ENCODE measurements at regions not wholly inside any gene's neighbourhood (a gene's known extent, or its start where the extent isn't known, plus 50 kb on each side); places are given as distances from the start of the nearest gene placed in this dataset.

DNA sequence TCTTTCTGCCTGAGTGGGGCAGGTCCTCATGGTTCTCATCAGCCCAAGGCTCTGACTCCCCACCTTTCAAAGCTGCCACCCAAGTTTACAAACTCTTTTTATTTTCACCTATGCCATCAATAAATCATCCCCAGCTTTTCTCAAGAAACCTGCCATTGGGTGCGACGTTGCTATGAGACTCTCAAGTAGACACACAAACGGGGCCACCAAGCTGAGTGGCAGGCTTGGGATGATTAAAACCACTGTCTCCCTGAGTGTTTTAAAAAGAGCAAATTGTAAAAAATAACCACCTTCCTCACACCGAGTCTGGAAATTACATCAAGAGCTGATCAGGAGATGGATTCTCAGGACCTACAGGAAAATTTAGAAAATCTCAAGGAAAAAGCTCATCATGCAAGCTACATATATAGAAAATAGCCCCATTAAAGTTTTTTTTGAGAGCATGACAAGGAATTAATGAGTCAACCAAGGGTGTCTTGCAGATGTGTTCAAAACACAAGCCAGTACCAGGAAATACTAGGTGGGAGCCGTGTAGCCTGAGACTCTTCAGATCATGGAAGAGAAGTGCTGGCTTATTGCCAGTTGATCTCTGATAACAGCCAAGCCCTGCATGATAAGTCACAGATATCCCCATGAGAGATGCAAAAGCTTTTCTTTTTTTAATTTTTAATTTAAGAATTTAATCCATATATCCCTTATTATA lies 158.4 kb upstream of the BACE2 start:
- Histone ChIP-seq H3K27ac (ENCODE audit: low read depth in 1 of 2, low read length in 1 of 2) (no peak overlapping the region), H3K9me3 (ENCODE audit: control insufficient read depth in 4 of 4, insufficient read depth in 3 of 4, low read length in 3 of 4) (peaks cover 0 to 4% (median under 1%) of the 10 kb centered on the region in 4 donors), H3K36me3 (ENCODE audit: control insufficient read depth in 4 of 4, insufficient read depth in 4 of 4, low read length in 4 of 4) (no peaks in the 10 kb centered on the region), H3K4me1 (ENCODE audit: control insufficient read depth in 5 of 5, insufficient read depth in 5 of 5, low read length in 5 of 5) (no peaks in the 10 kb centered on the region), H3K27me3 (ENCODE audit: control insufficient read depth in 3 of 3, insufficient read depth in 3 of 3, low read length in 2 of 3) (no peaks in the 10 kb centered on the region), H3K9ac (ENCODE audit: insufficient read depth in 1 of 2, low read length in 2 of 2) (no peak overlapping the region), H3K4me3 (no peak overlapping the region)
- peak in 1 of 3 donors; percentile 27 for DNase-seq
- ATAC-seq (ENCODE audit: insufficient read depth, low FRiP score), result no peak
- 67 to 81% methylated on average over 5 of the region's 5 CpGs for WGBS, 2 donors
- TF ChIP-seq, protein P1, sequence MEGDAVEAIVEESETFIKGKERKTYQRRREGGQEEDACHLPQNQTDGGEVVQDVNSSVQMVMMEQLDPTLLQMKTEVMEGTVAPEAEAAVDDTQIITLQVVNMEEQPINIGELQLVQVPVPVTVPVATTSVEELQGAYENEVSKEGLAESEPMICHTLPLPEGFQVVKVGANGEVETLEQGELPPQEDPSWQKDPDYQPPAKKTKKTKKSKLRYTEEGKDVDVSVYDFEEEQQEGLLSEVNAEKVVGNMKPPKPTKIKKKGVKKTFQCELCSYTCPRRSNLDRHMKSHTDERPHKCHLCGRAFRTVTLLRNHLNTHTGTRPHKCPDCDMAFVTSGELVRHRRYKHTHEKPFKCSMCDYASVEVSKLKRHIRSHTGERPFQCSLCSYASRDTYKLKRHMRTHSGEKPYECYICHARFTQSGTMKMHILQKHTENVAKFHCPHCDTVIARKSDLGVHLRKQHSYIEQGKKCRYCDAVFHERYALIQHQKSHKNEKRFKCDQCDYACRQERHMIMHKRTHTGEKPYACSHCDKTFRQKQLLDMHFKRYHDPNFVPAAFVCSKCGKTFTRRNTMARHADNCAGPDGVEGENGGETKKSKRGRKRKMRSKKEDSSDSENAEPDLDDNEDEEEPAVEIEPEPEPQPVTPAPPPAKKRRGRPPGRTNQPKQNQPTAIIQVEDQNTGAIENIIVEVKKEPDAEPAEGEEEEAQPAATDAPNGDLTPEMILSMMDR (IDR thresholded peaks at IDR 0.05; ENCODE audit: control extremely low read depth, extremely low read depth), result no peak

GRCh38 chr21:41010101-41010435 lies 157.9 kb upstream of the BACE2 start:
- Histone ChIP-seq H3K27ac (ENCODE audit: low read depth in 1 of 2, low read length in 1 of 2) (no peak overlapping the region), H3K4me1 (ENCODE audit: control insufficient read depth in 5 of 5, insufficient read depth in 5 of 5, low read length in 5 of 5) (no peaks in the 10 kb centered on the region), H3K27me3 (ENCODE audit: control insufficient read depth in 3 of 3, insufficient read depth in 3 of 3, low read length in 2 of 3) (no peaks in the 10 kb centered on the region), H3K9me3 (ENCODE audit: control insufficient read depth in 4 of 4, insufficient read depth in 3 of 4, low read length in 3 of 4) (peaks cover 0 to 2% (median under 1%) of the 10 kb centered on the region in 4 donors), H3K36me3 (ENCODE audit: control insufficient read depth in 4 of 4, insufficient read depth in 4 of 4, low read length in 4 of 4) (no peaks in the 10 kb centered on the region), H3K9ac (ENCODE audit: insufficient read depth in 1 of 2, low read length in 2 of 2) (no peak overlapping the region), H3K4me3 (no peak overlapping the region)
- peak in 2 of 3 donors; percentile 31 to 49 for DNase-seq
- no peak for ATAC-seq (ENCODE audit: insufficient read depth, low FRiP score)
- WGBS, 2 donors, result 50 to 75% methylated on average over 6 of the region's 6 CpGs
- TF ChIP-seq, protein P1 (IDR thresholded peaks at IDR 0.05; ENCODE audit: control extremely low read depth, extremely low read depth), result no peak

DNA sequence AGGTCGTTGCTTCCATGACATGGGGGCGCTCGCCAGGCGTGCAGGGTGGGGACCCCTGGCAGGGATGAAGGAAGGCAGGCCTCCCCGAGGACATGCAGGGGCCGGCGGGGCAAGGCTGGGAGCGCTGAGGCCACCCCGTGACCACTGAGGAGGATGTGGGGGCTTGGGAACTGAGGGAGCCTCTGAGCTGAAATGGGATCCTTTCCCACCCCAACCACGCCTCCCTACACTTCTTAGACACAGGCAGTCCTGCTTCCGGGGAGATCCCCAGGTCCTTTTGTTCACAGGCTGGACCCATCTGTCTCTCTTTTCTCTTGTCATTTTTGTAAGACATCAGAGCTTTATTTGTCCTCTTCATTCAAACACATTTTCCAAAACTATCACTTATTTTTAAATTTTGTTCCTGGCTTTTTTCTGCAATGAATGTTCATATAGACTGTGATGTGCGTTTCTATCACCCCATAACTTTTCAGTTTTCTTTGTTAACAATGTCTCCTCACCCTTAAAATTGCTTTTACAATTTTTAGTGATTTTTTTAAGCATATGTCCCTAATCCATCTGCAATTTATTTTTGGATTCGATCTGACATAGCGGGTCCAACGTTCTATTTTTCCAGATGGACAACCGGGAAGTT lies 156.7 kb upstream of the BACE2 start:
- Histone ChIP-seq H3K36me3 (ENCODE audit: control insufficient read depth in 4 of 4, insufficient read depth in 4 of 4, low read length in 4 of 4) (no peaks in the 10 kb centered on the region), H3K9me3 (ENCODE audit: control insufficient read depth in 4 of 4, insufficient read depth in 3 of 4, low read length in 3 of 4) (peaks cover 0 to 2% (median 0%) of the 10 kb centered on the region in 4 donors), H3K9ac (ENCODE audit: insufficient read depth in 1 of 2, low read length in 2 of 2) (no peak overlapping the region), H3K4me3 (no peak overlapping the region), H3K27ac (ENCODE audit: low read depth in 1 of 2, low read length in 1 of 2) (no peak overlapping the region), H3K27me3 (ENCODE audit: control insufficient read depth in 3 of 3, insufficient read depth in 3 of 3, low read length in 2 of 3) (no peaks in the 10 kb centered on the region), H3K4me1 (ENCODE audit: control insufficient read depth in 5 of 5, insufficient read depth in 5 of 5, low read length in 5 of 5) (no peaks in the 10 kb centered on the region)
- TF ChIP-seq, protein P1 (IDR thresholded peaks at IDR 0.05; ENCODE audit: control extremely low read depth, extremely low read depth), result no peak
- no peak for DNase-seq
- 79 to 82% methylated on average over 15 to 16 of the region's 16 CpGs for WGBS, 2 donors
- no peak for ATAC-seq (ENCODE audit: insufficient read depth, low FRiP score)
